HEK293T (cell line): ENCODE measurements at regions not wholly inside any gene's neighbourhood (a gene's known extent, or its start where the extent isn't known, plus 50 kb on each side); places are given as distances from the start of the nearest gene placed in this dataset.
"Not testable (repeated sequence)": the region's sequence is repeated elsewhere in the genome, so short reads cannot be mapped to it uniquely, and the experiment has no call there.

Experiments
- FOXA1 ChIP-seq: fragments of 450-650 bp; IDR thresholded peaks from 2 replicates; pipeline ENCODE4 v1.6.1; 2016; ENCODE audit warnings: mild to moderate bottlenecking
- FOXM1 ChIP-seq: fragments of 450-650 bp; IDR thresholded peaks from 2 replicates; pipeline ENCODE4 v1.6.1; 2017; ENCODE audit warnings: mild to moderate bottlenecking, borderline replicate concordance
- PKNOX1 ChIP-seq: fragments of 450-650 bp; IDR thresholded peaks from 2 replicates; pipeline ENCODE4 v1.6.1; 2016
- SP1 ChIP-seq: fragments of 450-650 bp; IDR thresholded peaks from 2 replicates; pipeline ENCODE4 v1.6.1; 2017
- TARDBP ChIP-seq: fragments of 450-650 bp; IDR thresholded peaks from 2 replicates; pipeline ENCODE4 v1.6.1; 2016

- TF ChIP-seq TARDBP, FOXM1, PKNOX1, FOXA1, SP1: not testable (repeated sequence)
Observed at GRCh38 chr16:51516960-51517359, 365.9 kb upstream of the SALL1 start.
